HepG2 (cell line): ENCODE measurements at regions not wholly inside any gene's neighbourhood (a gene's known extent, or its start where the extent isn't known, plus 50 kb on each side); places are given as distances from the start of the nearest gene placed in this dataset.

ENCODE experiments used
- ATAC-seq: fragments of 200-7000 bp; cut with Tn5 transposase; 3 replicates; pipeline ENCODE4 v1.9.1; 2020; ENCODE audit warnings: mild to moderate bottlenecking, moderate library complexity
- BruUV-seq: library from RNA; stranded (reverse); fragments of 400-500 nt; replicated peaks from 2 replicates; lab custom pipeline; 2021; lab: Mats Ljungman, UMichigan
- CTCF ChIA-PET: fragments of 300-600 bp; formaldehyde crosslinking; extraction: SDS; loops from one replicate; lab custom pipeline; 2021; ENCODE audit warnings: low total read pairs, inconsistent platforms, low intra/inter-chr PET ratio; lab: Yijun Ruan, JAX
- POLR2A ChIA-PET: fragments of 350-600 bp; sonication (Branson Sonifier 250); formaldehyde crosslinking; loops from one replicate; lab custom pipeline; 2020; ENCODE audit warnings: antibody characterized with exemption, inconsistent platforms; lab: Yijun Ruan, JAX
- DNase-seq: peaks from one replicate; pipeline ENCODE4 v3.0.0-alpha.2; 2015; ENCODE audit warnings: low spot score
- FAIRE-seq: peaks from 3 replicates; lab custom pipeline; 2011; peaks lifted over from hg19 to GRCh38; lab: Jason Lieb, UNC
- H2AFZ ChIP-seq: one replicate; pipeline ENCODE4 v1.6.1; 2011; ENCODE audit warnings: low read length, inconsistent platforms
- H3K27ac ChIP-seq: fragments of 300-600 bp; 3 replicates; pipeline ENCODE4 v1.8.0; 2011; ENCODE audit warnings: mixed run types, mild to moderate bottlenecking, mixed read lengths, low read length, inconsistent platforms; ENCODE audit not compliant: insufficient read depth; ENCODE audit errors: extremely low read length
- H3K27me3 ChIP-seq, 2 experiments: fragments of 200-600 bp in 1 of 2; 2 replicates in 1 of 2; 3 replicates in 1 of 2; pipeline versions ENCODE4 v1.6.0 to v1.8.0; 2011; ENCODE audit warnings: low read length in 2 of 2, mild to moderate bottlenecking in 2 of 2, moderate library complexity in 2 of 2, inconsistent platforms in 1 of 2; ENCODE audit not compliant: insufficient read depth in 2 of 2, control insufficient read depth in 1 of 2
- H3K36me3 ChIP-seq, 2 experiments: fragments of 200-600 bp in 1 of 2; replicated peaks in 1 of 2; 2 replicates in 1 of 2; 3 replicates in 1 of 2; pipeline versions ENCODE4 v1.5.1 to v1.8.0; 2011; ENCODE audit warnings: low read length in 2 of 2, inconsistent platforms in 1 of 2; ENCODE audit not compliant: insufficient read depth in 2 of 2, control insufficient read depth in 1 of 2
- H3K4me1 ChIP-seq: 2 replicates; pipeline ENCODE4 v1.5.1; 2012; ENCODE audit warnings: low read length, inconsistent platforms; ENCODE audit not compliant: insufficient read depth
- H3K4me2 ChIP-seq: 2 replicates; pipeline ENCODE4 v1.6.0; 2011; ENCODE audit warnings: low read depth, low read length, inconsistent platforms
- H3K4me3 ChIP-seq, 3 experiments: fragments of 200-600 bp in 1 of 3; sonication (generic), shearing (Covaris generic) in 1 of 3; replicated peaks in 1 of 3; 2 replicates each; pipeline ENCODE4 v1.5.1; 2011 to 2016; ENCODE audit warnings: low read length in 3 of 3, inconsistent platforms in 2 of 3, low read depth in 2 of 3, mild to moderate bottlenecking in 2 of 3, control low read depth in 1 of 3, mixed read lengths in 1 of 3; ENCODE audit not compliant: insufficient read depth in 1 of 3
- H3K79me2 ChIP-seq: one replicate; pipeline ENCODE4 v1.6.1; 2011; ENCODE audit warnings: low read length, inconsistent platforms; ENCODE audit not compliant: insufficient read depth
- H3K9ac ChIP-seq: 2 replicates; pipeline ENCODE4 v1.6.0; 2011; ENCODE audit warnings: mild to moderate bottlenecking, low read depth, low read length, inconsistent platforms; ENCODE audit not compliant: insufficient read depth
- H3K9me3 ChIP-seq: 2 replicates; pipeline ENCODE4 v1.5.1; 2012; ENCODE audit warnings: mild to moderate bottlenecking, low read length
- H4K20me1 ChIP-seq: 2 replicates; pipeline ENCODE4 v1.6.0; 2011; ENCODE audit warnings: inconsistent platforms, mild to moderate bottlenecking, low read length, moderate library complexity; ENCODE audit not compliant: insufficient read depth
- BRF2 ChIP-seq: sonication (generic); formaldehyde crosslinking; IDR thresholded peaks from 2 replicates; pipeline ENCODE4 v1.8.1; 2022; ENCODE audit warnings: mild to moderate bottlenecking, missing genetic modification reagents
- EHMT2 ChIP-seq: fragments of 200-600 bp; sonication (generic); IDR thresholded peaks from 2 replicates; pipeline ENCODE4 v1.7.0; 2017; ENCODE audit warnings: antibody characterized with exemption, low read depth, low read length, borderline replicate concordance
- JUNB ChIP-seq: sonication (generic); formaldehyde crosslinking; IDR thresholded peaks from 2 replicates; pipeline ENCODE4 v1.8.0; 2022; ENCODE audit warnings: missing genetic modification reagents, mild to moderate bottlenecking, borderline replicate concordance
- MLLT10 ChIP-seq: sonication (generic); formaldehyde crosslinking; IDR thresholded peaks from 2 replicates; pipeline ENCODE4 v1.4.0; 2020; ENCODE audit warnings: missing genetic modification reagents
- SMAD3 ChIP-seq: sonication (generic); formaldehyde crosslinking; IDR thresholded peaks from 2 replicates; pipeline ENCODE4 v1.4.0; 2020; ENCODE audit warnings: missing genetic modification reagents
- TFDP1 ChIP-seq: IDR thresholded peaks from 2 replicates; pipeline ENCODE4 v1.6.1; 2016; ENCODE audit warnings: missing compliant biosample characterization, missing genetic modification reagents, borderline replicate concordance
- ZFYVE20 ChIP-seq: sonication (generic); formaldehyde crosslinking; IDR thresholded peaks from 2 replicates; pipeline ENCODE4 v1.8.0; 2023; ENCODE audit warnings: low read depth, mild to moderate bottlenecking, moderate library complexity, missing genetic modification reagents, borderline replicate concordance
- ZHX1 ChIP-seq: sonication (generic); formaldehyde crosslinking; IDR thresholded peaks from 2 replicates; pipeline ENCODE4 v1.8.1; 2022; ENCODE audit warnings: low read depth, mild to moderate bottlenecking, missing genetic modification reagents
- ZNF737 ChIP-seq: sonication (generic); formaldehyde crosslinking; IDR thresholded peaks from 2 replicates; pipeline ENCODE4 v1.5.0; 2020; ENCODE audit warnings: missing genetic modification reagents, mild to moderate bottlenecking, borderline replicate concordance
- WGBS: methylation state at CpG from one replicate; pipeline ENCODE4 v1.1.6; 2017; ENCODE audit warnings: low lambda C conversion rate; 5-methylcytosine and 5-hydroxymethylcytosine counted together
- in situ Hi-C: cut with HindIII; loops from 2 replicates; pipeline ENCODE4 v1.10.0; 2017; ENCODE audit warnings: low pct_unique_long_range_greater_than_20kb; ENCODE audit not compliant: extremely low pct_ligation_motif_present
- intact Hi-C: fragments of 100-400 bp; cut with micrococcal nuclease; formaldehyde crosslinking; loops from one replicate; pipeline ENCODE4 v1.10.0; 2022; ENCODE audit not compliant: unreplicated experiment

GRCh38 chr21:16195538-16195910 lies 465.7 kb downstream of the USP25 start (continued):
- no peak for TF ChIP-seq BRF2 (CRISPR knock-in tag)

- Histone ChIP-seq H3K4me2 (no peak overlapping the region), H3K36me3 (no peaks in the 10 kb centered on the region), H3K9me3 (no peaks in the 10 kb centered on the region), H3K9ac (no peak overlapping the region), H3K27ac (no peak overlapping the region), H3K4me1 (0 out of 2 replicates have a peak, but pooled peaks cover 16% of the 10 kb centered on the region), H3K79me2 (no peaks in the 10 kb centered on the region)
- no TSS peak for BruUV-seq
- 12% methylated on average over 2 of the region's 2 CpGs for whole genome bisulfite sequencing
- no peak for TF ChIP-seq SMAD3
- TF ChIP-seq JUNB (CRISPR knock-in tag) = no peak
- no peak for TF ChIP-seq BRF2 (CRISPR knock-in tag)
- TF ChIP-seq EHMT2 = no peak
- no peak for TF ChIP-seq MLLT10 (CRISPR knock-in tag)
- no peak for TF ChIP-seq ZNF737
- no peak for TF ChIP-seq TFDP1 (CRISPR knock-in tag)
- TF ChIP-seq ZFYVE20 (CRISPR knock-in tag) = no peak
- no peak for TF ChIP-seq ZHX1 (CRISPR knock-in tag)
- TF ChIP-seq, all 625 proteins: peak for 0
- no peaks in the 10 kb centered on the region for H4K20me1 ChIP-seq
- in situ Hi-C loops = no loop called here
- no peak for FAIRE-seq
- H3K4me3 ChIP-seq = no peak overlapping the region
- H2AFZ ChIP-seq = no peak overlapping the region
- ATAC-seq = no peak
- H3K27me3 ChIP-seq = no peaks in the 10 kb centered on the region
- intact Hi-C loops = no loop called here
- no peak for DNase-seq
- ChIA-PET POLR2A (no interaction called here), CTCF (no interaction called here)
These were observed 466.2 kb downstream of the USP25 start for GRCh38 chr21:16196001-16196400.
